ENCODE measurements at regions not wholly inside any gene's neighbourhood (a gene's known extent, or its start where the extent isn't known, plus 50 kb on each side); places are given as distances from the start of the nearest gene placed in this dataset.

- no peaks in the 10 kb centered on the region for H3K27me3 ChIP-seq (ENCODE audit: insufficient read depth, insufficient read length)
- H3K36me3 ChIP-seq (ENCODE audit: insufficient read depth, insufficient read length, low read length) = peaks cover 22% of the 10 kb centered on the region
- no peak for DNase-seq (ENCODE audit: low read depth, low spot score)
- no peak overlapping the region for H3K9ac ChIP-seq (ENCODE audit: insufficient read length, low read depth)
- TF ChIP-seq ZNF274 (IDR thresholded peaks at IDR 0.05; ENCODE audit: low read depth, low read length) = no peak
- TF ChIP-seq SUZ12 (IDR thresholded peaks at IDR 0.05; ENCODE audit: extremely low read depth, insufficient read depth, insufficient read length) = no peak
- TF ChIP-seq YY1 (IDR thresholded peaks at IDR 0.05; ENCODE audit: insufficient read depth, insufficient read length) = no peak
- no peak overlapping the region for H3K4me3 ChIP-seq (ENCODE audit: insufficient read length, low read depth)
- H3K9me3 ChIP-seq (ENCODE audit: insufficient read depth, low read length) = no peaks in the 10 kb centered on the region
- no peaks in the 10 kb centered on the region for H3K4me1 ChIP-seq (ENCODE audit: insufficient read depth, insufficient read length)
Measured at GRCh38 chr6:109262261-109262660, 120.0 kb downstream of the CD164 start.

DNA sequence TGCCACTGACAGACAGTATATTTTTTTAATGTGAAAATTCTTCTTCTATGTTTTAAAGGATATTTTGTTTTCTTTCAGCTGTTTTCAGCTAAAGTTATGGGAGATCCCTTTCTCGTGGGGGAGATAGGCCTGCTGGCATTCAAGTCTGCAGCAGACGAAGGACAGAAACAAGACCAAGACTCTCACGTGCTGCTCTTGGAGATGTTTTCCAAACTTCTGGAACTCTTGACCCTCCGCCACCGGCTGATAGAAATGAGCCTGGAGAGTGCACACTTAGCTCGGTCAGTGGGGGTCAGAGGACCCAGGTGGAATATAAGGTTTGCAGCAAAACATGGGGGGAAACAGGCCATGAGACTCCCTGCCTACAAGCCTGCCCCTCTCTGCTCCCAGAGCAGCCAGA lies 120.5 kb downstream of the CD164 start:
- DNase-seq (ENCODE audit: low read depth, low spot score) = no peak
- H3K27me3 ChIP-seq (ENCODE audit: insufficient read depth, insufficient read length) = no peaks in the 10 kb centered on the region
- TF ChIP-seq YY1 (IDR thresholded peaks at IDR 0.05; ENCODE audit: insufficient read depth, insufficient read length) = no peak
- no peak for TF ChIP-seq ZNF274 (IDR thresholded peaks at IDR 0.05; ENCODE audit: low read depth, low read length)
- no peak for TF ChIP-seq SUZ12 (IDR thresholded peaks at IDR 0.05; ENCODE audit: extremely low read depth, insufficient read depth, insufficient read length)
- H3K4me3 ChIP-seq (ENCODE audit: insufficient read length, low read depth) = no peak overlapping the region
- H3K36me3 ChIP-seq (ENCODE audit: insufficient read depth, insufficient read length, low read length) = peaks cover 22% of the 10 kb centered on the region
- no peak overlapping the region for H3K9ac ChIP-seq (ENCODE audit: insufficient read length, low read depth)
- H3K4me1 ChIP-seq (ENCODE audit: insufficient read depth, insufficient read length) = no peaks in the 10 kb centered on the region
- H3K9me3 ChIP-seq (ENCODE audit: insufficient read depth, low read length) = no peaks in the 10 kb centered on the region

DNA sequence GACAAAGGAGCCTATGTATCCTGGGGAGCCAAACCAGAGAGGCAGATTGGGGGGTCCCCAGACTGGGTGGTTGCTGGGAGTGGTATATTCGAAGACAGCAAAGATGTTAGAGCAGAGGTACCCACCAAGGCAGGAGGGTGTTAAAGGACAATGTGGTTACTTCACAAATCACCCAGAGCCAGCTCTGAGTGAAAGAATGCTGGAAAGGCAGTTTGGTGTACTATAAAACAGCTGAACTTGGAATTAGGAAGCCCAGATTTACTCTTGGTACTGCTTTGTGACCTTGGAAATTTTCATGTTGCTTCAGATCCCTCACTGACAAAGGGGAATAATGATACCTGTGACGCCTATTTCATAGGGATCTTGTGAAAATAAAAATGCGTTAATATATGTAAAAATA lies 121.6 kb downstream of the CD164 start:
- no peak overlapping the region for H3K4me3 ChIP-seq (ENCODE audit: insufficient read length, low read depth)
- no peak for DNase-seq (ENCODE audit: low read depth, low spot score)
- H3K4me1 ChIP-seq (ENCODE audit: insufficient read depth, insufficient read length) = no peaks in the 10 kb centered on the region
- no peaks in the 10 kb centered on the region for H3K9me3 ChIP-seq (ENCODE audit: insufficient read depth, low read length)
- H3K9ac ChIP-seq (ENCODE audit: insufficient read length, low read depth) = no peak overlapping the region
- TF ChIP-seq SUZ12 (IDR thresholded peaks at IDR 0.05; ENCODE audit: extremely low read depth, insufficient read depth, insufficient read length) (no peak), ZNF274 (IDR thresholded peaks at IDR 0.05; ENCODE audit: low read depth, low read length) (no peak), YY1 (IDR thresholded peaks at IDR 0.05; ENCODE audit: insufficient read depth, insufficient read length) (no peak)
- H3K27me3 ChIP-seq (ENCODE audit: insufficient read depth, insufficient read length) = no peaks in the 10 kb centered on the region
- peaks cover 23% of the 10 kb centered on the region for H3K36me3 ChIP-seq (ENCODE audit: insufficient read depth, insufficient read length, low read length)

DNA sequence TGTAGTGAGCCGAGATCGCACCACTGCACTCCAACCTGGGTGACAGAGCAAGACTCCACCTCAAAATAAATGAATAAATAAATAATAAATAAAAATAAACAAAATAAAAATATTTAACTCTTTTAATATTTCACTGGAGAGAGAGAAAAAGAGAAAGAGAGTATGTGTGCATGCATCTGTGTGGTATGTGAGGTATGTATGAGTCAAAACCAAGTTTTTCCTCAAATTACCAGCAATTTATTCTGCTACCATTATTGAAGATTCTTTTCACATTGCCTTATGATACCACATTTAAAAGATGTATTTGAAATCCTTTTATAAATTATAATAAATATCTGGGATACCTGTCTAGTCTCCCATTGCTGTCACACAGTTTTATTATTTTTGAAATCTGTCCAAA lies 122.1 kb downstream of the CD164 start:
- peaks cover 24% of the 10 kb centered on the region for H3K36me3 ChIP-seq (ENCODE audit: insufficient read depth, insufficient read length, low read length)
- no peak overlapping the region for H3K9ac ChIP-seq (ENCODE audit: insufficient read length, low read depth)
- TF ChIP-seq ZNF274 (IDR thresholded peaks at IDR 0.05; ENCODE audit: low read depth, low read length) (no peak), SUZ12 (IDR thresholded peaks at IDR 0.05; ENCODE audit: extremely low read depth, insufficient read depth, insufficient read length) (no peak), YY1 (IDR thresholded peaks at IDR 0.05; ENCODE audit: insufficient read depth, insufficient read length) (no peak)
- no peaks in the 10 kb centered on the region for H3K9me3 ChIP-seq (ENCODE audit: insufficient read depth, low read length)
- no peak overlapping the region for H3K4me3 ChIP-seq (ENCODE audit: insufficient read length, low read depth)
- no peaks in the 10 kb centered on the region for H3K27me3 ChIP-seq (ENCODE audit: insufficient read depth, insufficient read length)
- DNase-seq (ENCODE audit: low read depth, low spot score) = no peak
- no peaks in the 10 kb centered on the region for H3K4me1 ChIP-seq (ENCODE audit: insufficient read depth, insufficient read length)

- Histone ChIP-seq H3K9me3 (ENCODE audit: insufficient read depth, low read length) (no peaks in the 10 kb centered on the region), H3K4me3 (ENCODE audit: insufficient read length, low read depth) (no peak overlapping the region), H3K4me1 (ENCODE audit: insufficient read depth, insufficient read length) (no peaks in the 10 kb centered on the region), H3K9ac (ENCODE audit: insufficient read length, low read depth) (no peak overlapping the region), H3K36me3 (ENCODE audit: insufficient read depth, insufficient read length, low read length) (peaks cover 25% of the 10 kb centered on the region), H3K27me3 (ENCODE audit: insufficient read depth, insufficient read length) (no peaks in the 10 kb centered on the region)
- no peak for DNase-seq (ENCODE audit: low read depth, low spot score)
- no peak for TF ChIP-seq ZNF274 (IDR thresholded peaks at IDR 0.05; ENCODE audit: low read depth, low read length)
- no peak for TF ChIP-seq YY1 (IDR thresholded peaks at IDR 0.05; ENCODE audit: insufficient read depth, insufficient read length)
- no peak for TF ChIP-seq SUZ12 (IDR thresholded peaks at IDR 0.05; ENCODE audit: extremely low read depth, insufficient read depth, insufficient read length)
Measured at GRCh38 chr6:109258129-109258528, 124.1 kb downstream of the CD164 start.

DNA sequence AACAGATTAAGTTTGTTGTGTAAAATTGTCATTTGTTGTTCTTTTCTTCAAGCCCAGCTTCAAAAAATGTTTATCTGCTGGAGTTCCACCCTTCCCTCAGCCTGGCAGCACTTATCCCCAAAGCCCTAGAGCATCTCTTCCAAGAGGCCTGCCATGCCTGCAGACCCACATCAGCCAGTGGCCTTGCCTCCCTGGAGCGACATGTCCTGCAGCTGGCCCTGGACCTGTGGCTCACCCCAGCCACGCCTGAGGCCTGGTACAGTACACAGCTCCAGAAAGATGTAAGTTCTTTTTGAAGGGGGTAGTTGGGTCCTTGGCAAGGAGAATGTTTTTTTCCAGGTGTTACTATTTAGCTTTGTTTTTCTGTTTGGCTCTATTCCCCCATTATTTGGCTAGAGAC lies 124.8 kb downstream of the CD164 start:
- H3K9me3 ChIP-seq (ENCODE audit: insufficient read depth, low read length) = no peaks in the 10 kb centered on the region
- H3K9ac ChIP-seq (ENCODE audit: insufficient read length, low read depth) = no peak overlapping the region
- H3K27me3 ChIP-seq (ENCODE audit: insufficient read depth, insufficient read length) = no peaks in the 10 kb centered on the region
- DNase-seq (ENCODE audit: low read depth, low spot score) = no peak
- H3K4me3 ChIP-seq (ENCODE audit: insufficient read length, low read depth) = no peak overlapping the region
- H3K36me3 ChIP-seq (ENCODE audit: insufficient read depth, insufficient read length, low read length) = peaks cover 23% of the 10 kb centered on the region
- H3K4me1 ChIP-seq (ENCODE audit: insufficient read depth, insufficient read length) = no peaks in the 10 kb centered on the region
- TF ChIP-seq SUZ12 (IDR thresholded peaks at IDR 0.05; ENCODE audit: extremely low read depth, insufficient read depth, insufficient read length) (no peak), ZNF274 (IDR thresholded peaks at IDR 0.05; ENCODE audit: low read depth, low read length) (no peak), YY1 (IDR thresholded peaks at IDR 0.05; ENCODE audit: insufficient read depth, insufficient read length) (no peak)

GRCh38 chr6:109255946-109256640 lies 126.2 kb downstream of the CD164 start:
- Histone ChIP-seq H3K36me3 (ENCODE audit: insufficient read depth, insufficient read length, low read length) (peaks cover 17% of the 10 kb centered on the region), H3K4me3 (ENCODE audit: insufficient read length, low read depth) (no peak overlapping the region), H3K9me3 (ENCODE audit: insufficient read depth, low read length) (peaks cover 8% of the 10 kb centered on the region), H3K9ac (ENCODE audit: insufficient read length, low read depth) (no peak overlapping the region), H3K27me3 (ENCODE audit: insufficient read depth, insufficient read length) (no peaks in the 10 kb centered on the region), H3K4me1 (ENCODE audit: insufficient read depth, insufficient read length) (no peaks in the 10 kb centered on the region)
- no peak for DNase-seq (ENCODE audit: low read depth, low spot score)
- TF ChIP-seq ZNF274 (IDR thresholded peaks at IDR 0.05; ENCODE audit: low read depth, low read length) (no peak), SUZ12 (IDR thresholded peaks at IDR 0.05; ENCODE audit: extremely low read depth, insufficient read depth, insufficient read length) (no peak), YY1 (IDR thresholded peaks at IDR 0.05; ENCODE audit: insufficient read depth, insufficient read length) (no peak)
